HCT116 (cell line): ENCODE measurements at regions not wholly inside any gene's neighbourhood (a gene's known extent, or its start where the extent isn't known, plus 50 kb on each side); places are given as distances from the start of the nearest gene placed in this dataset.

ENCODE experiments used
- ATAC-seq: fragments of 200-7000 bp; cut with Tn5 transposase; 2 replicates; pipeline ENCODE4 v1.9.1; 2020; ENCODE audit warnings: mild to moderate bottlenecking, moderate library complexity
- BruUV-seq: library from RNA; stranded (reverse); fragments of 400-500 nt; replicated peaks from 2 replicates; lab custom pipeline; 2021; lab: Mats Ljungman, UMichigan
- CTCF ChIA-PET: fragments of 300-600 bp; sonication (Branson Sonifier 250); formaldehyde crosslinking; loops from one replicate; lab custom pipeline; 2021; ENCODE audit warnings: antibody characterized with exemption; lab: Charles Lee
- POLR2A ChIA-PET: fragments of 300-600, 350-600 bp; sonication (Branson Sonifier 250); formaldehyde crosslinking; loops from one replicate; lab custom pipeline; 2021; ENCODE audit warnings: antibody characterized with exemption; lab: Charles Lee
- RAD21 ChIA-PET, 2 experiments: fragments of 300-600 bp; sonication (Branson Sonifier 250); formaldehyde crosslinking; loops; one replicate each; lab custom pipeline; 2023; ENCODE audit warnings: low total read pairs in 2 of 2; ENCODE audit not compliant: uncharacterized antibody in 2 of 2, unreplicated experiment in 2 of 2, low non-redundant PET in 1 of 2; lab: Charles Lee
- DNase-seq: peaks from one replicate; pipeline ENCODE4 v3.0.0-alpha.2; 2010; ENCODE audit warnings: low read depth, low spot score
- H2AFZ ChIP-seq: fragments of 200-600 bp; shearing (Covaris generic), sonication (generic); 2 replicates; pipeline ENCODE4 v1.6.1; 2017; ENCODE audit warnings: low read depth, mixed run types, mixed read lengths, antibody characterized with exemption, low read length; ENCODE audit not compliant: poor library complexity, severe bottlenecking
- H3K27ac ChIP-seq: 2 replicates; pipeline ENCODE4 v1.5.1; 2012; ENCODE audit warnings: low read depth, low read length
- H3K27me3 ChIP-seq: fragments of 200-600 bp; sonication (generic); 2 replicates; pipeline ENCODE4 v1.6.1; 2016; ENCODE audit warnings: mixed run types, low read length, mixed read lengths; ENCODE audit not compliant: insufficient read depth
- H3K36me3 ChIP-seq, 2 experiments: fragments of 200-500 bp in 1 of 2; fragments of 200-600 bp in 1 of 2; sonication (Bioruptor generic) in 1 of 2; sonication (generic) in 1 of 2; 2 replicates each; pipeline versions ENCODE4 v1.5.1 to v1.6.1; 2014 to 2016; ENCODE audit warnings: low read length in 2 of 2, inconsistent platforms in 1 of 2, mixed read lengths in 1 of 2, mixed run types in 1 of 2; ENCODE audit not compliant: insufficient read depth in 2 of 2, control insufficient read depth in 1 of 2
- H3K4me1 ChIP-seq, 2 experiments: fragments of 200-600 bp in 1 of 2; sonication (generic) in 1 of 2; 2 replicates each; pipeline versions ENCODE4 v1.5.1 to v1.6.1; 2012 to 2017; ENCODE audit warnings: low read length in 2 of 2, inconsistent platforms in 1 of 2, mild to moderate bottlenecking in 1 of 2, mixed read lengths in 1 of 2, mixed run types in 1 of 2, moderate library complexity in 1 of 2; ENCODE audit not compliant: insufficient read depth in 2 of 2, control insufficient read depth in 1 of 2
- H3K4me2 ChIP-seq: fragments of 200-600 bp; sonication (generic); 2 replicates; pipeline ENCODE4 v1.6.1; 2017; ENCODE audit warnings: mixed run types, low read length, mixed read lengths
- H3K4me3 ChIP-seq, 2 experiments: fragments of 200-600 bp in 1 of 2; sonication (generic) in 1 of 2; replicated peaks in 1 of 2; 2 replicates each; pipeline ENCODE4 v1.5.1; 2011 to 2016; ENCODE audit warnings: low read length in 2 of 2, control low read depth in 1 of 2, low read depth in 1 of 2, mild to moderate bottlenecking in 1 of 2, mixed read lengths in 1 of 2, mixed run types in 1 of 2
- H3K79me2 ChIP-seq: fragments of 200-600 bp; sonication (generic); 2 replicates; pipeline ENCODE4 v1.6.1; 2017; ENCODE audit warnings: mild to moderate bottlenecking, mixed run types, low read length, moderate library complexity, mixed read lengths; ENCODE audit not compliant: insufficient read depth
- H3K9ac ChIP-seq: fragments of 200-600 bp; sonication (generic); 2 replicates; pipeline ENCODE4 v1.6.1; 2016; ENCODE audit warnings: low read length, mixed read lengths
- H3K9me2 ChIP-seq: fragments of 200-600 bp; sonication (generic), shearing (Covaris generic); 2 replicates; pipeline ENCODE4 v1.6.1; 2017; ENCODE audit warnings: mixed run types, mild to moderate bottlenecking, moderate library complexity; ENCODE audit not compliant: insufficient read depth
- H3K9me3 ChIP-seq, 2 experiments: fragments of 200-500 bp in 1 of 2; fragments of 200-600 bp in 1 of 2; sonication (Bioruptor generic) in 1 of 2; sonication (generic) in 1 of 2; 2 replicates each; pipeline ENCODE4 v1.6.1; 2014 to 2017; ENCODE audit warnings: low read length in 2 of 2, mixed read lengths in 2 of 2, inconsistent platforms in 1 of 2, low read depth in 1 of 2, mild to moderate bottlenecking in 1 of 2, mixed run types in 1 of 2, moderate library complexity in 1 of 2; ENCODE audit not compliant: control insufficient read depth in 1 of 2, insufficient read depth in 1 of 2
- H4K20me1 ChIP-seq: fragments of 200-600 bp; sonication (generic), shearing (Covaris generic); 2 replicates; pipeline ENCODE4 v1.6.1; 2017; ENCODE audit warnings: mixed run types, mild to moderate bottlenecking, moderate library complexity; ENCODE audit not compliant: insufficient read depth
- CBX3 ChIP-seq: IDR thresholded peaks from 2 replicates; pipeline ENCODE4 v1.6.1; 2012; ENCODE audit warnings: low read depth
- EZH2 ChIP-seq: fragments of 200-600 bp; sonication (generic); IDR thresholded peaks from 2 replicates; pipeline ENCODE4 v1.6.1; 2017; ENCODE audit warnings: antibody characterized with exemption, mixed run types
- JUND ChIP-seq: IDR thresholded peaks from 2 replicates; pipeline ENCODE4 v1.6.1; 2012
- POLR2AphosphoS5 ChIP-seq: IDR thresholded peaks from 2 replicates; pipeline ENCODE4 v1.6.1; 2011; ENCODE audit warnings: mild to moderate bottlenecking, low read depth, low read length, moderate library complexity
- SP1 ChIP-seq: IDR thresholded peaks from 2 replicates; pipeline ENCODE4 v1.6.1; 2012; ENCODE audit warnings: low read depth
- ZBTB33 ChIP-seq: IDR thresholded peaks from 2 replicates; pipeline ENCODE4 v1.6.1; 2011; ENCODE audit warnings: mild to moderate bottlenecking, low read length, moderate library complexity; ENCODE audit not compliant: insufficient replicate concordance; ENCODE audit errors: extremely low read depth
- intact Hi-C: fragments of 100-400 bp; cut with micrococcal nuclease; formaldehyde crosslinking; loops from 2 replicates; pipeline ENCODE4 v1.10.0; 2022
- TF ChIP-seq, protein P1 (sequence below): IDR thresholded peaks from 2 replicates; pipeline ENCODE4 v1.6.1; 2012
- TF ChIP-seq, protein P2 (sequence below): IDR thresholded peaks from 2 replicates; pipeline ENCODE4 v1.6.1; 2012

GRCh38 chr17:77036136-77036840 is 104.5 kb upstream of the SEC14L1 start:
- DNase-seq: no peak
- Histone ChIP-seq H3K4me1 (no peaks in the 10 kb centered on the region), H3K36me3 (no peaks in the 10 kb centered on the region), H3K27me3 (no peaks in the 10 kb centered on the region; the same call in 1 of the 2 replicates), H3K9me2 (no peaks in the 10 kb centered on the region), H3K9me3 (peaks cover 7 to 9% of the 10 kb centered on the region in 2 experiments; a peak in 2 of 4 replicates), H3K79me2 (no peaks in the 10 kb centered on the region), H3K4me3 (no peak overlapping the region), H4K20me1 (no peaks in the 10 kb centered on the region), H3K9ac (no peak overlapping the region), H2AFZ (no peak overlapping the region), H3K4me2 (no peak overlapping the region), H3K27ac (no peak overlapping the region)
- ChIA-PET RAD21 (no interaction called here), POLR2A (no interaction called here), CTCF (interaction anchor here (1.4 to 1.5 kb wide), 2 partner anchors 20 kb away, joined by 4 to 8 read pairs; no protein-coding TSS in a partner anchor)
- no TSS peak for BruUV-seq
- 0 out of 2 replicates have a peak, but pooled peaks have one; percentile 15 for ATAC-seq
- TF ChIP-seq JUND: no peak
- no peak for TF ChIP-seq CBX3
- no peak for TF ChIP-seq SP1
- TF ChIP-seq, protein P1, sequence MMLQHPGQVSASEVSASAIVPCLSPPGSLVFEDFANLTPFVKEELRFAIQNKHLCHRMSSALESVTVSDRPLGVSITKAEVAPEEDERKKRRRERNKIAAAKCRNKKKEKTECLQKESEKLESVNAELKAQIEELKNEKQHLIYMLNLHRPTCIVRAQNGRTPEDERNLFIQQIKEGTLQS: no peak
- TF ChIP-seq POLR2AphosphoS5: no peak
- TF ChIP-seq, protein P2, sequence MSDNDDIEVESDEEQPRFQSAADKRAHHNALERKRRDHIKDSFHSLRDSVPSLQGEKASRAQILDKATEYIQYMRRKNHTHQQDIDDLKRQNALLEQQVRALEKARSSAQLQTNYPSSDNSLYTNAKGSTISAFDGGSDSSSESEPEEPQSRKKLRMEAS: no peak
- no peak for TF ChIP-seq ZBTB33
- TF ChIP-seq EZH2: no peak
- intact Hi-C loops: no loop called here
